Trophoblast cell (in vitro differentiated cells and primary cell): ENCODE measurements at regions not wholly inside any gene's neighbourhood (a gene's known extent, or its start where the extent isn't known, plus 50 kb on each side); places are given as distances from the start of the nearest gene placed in this dataset.

Experiments used
- DNase-seq, 2 donors: peaks; one replicate each; pipeline ENCODE4 v3.0.0-alpha.2; 2016
- H2AFZ ChIP-seq: 2 replicates; pipeline ENCODE4 v1.6.1; 2013; ENCODE audit warnings: low read length, moderate library complexity, mild to moderate bottlenecking; ENCODE audit not compliant: insufficient read depth, poor library complexity
- H2AK5ac ChIP-seq: 2 replicates; pipeline ENCODE4 v1.6.1; 2013; ENCODE audit warnings: mild to moderate bottlenecking, low read length
- H2BK120ac ChIP-seq: 2 replicates; pipeline ENCODE4 v1.6.1; 2013; ENCODE audit warnings: low read length, mild to moderate bottlenecking, moderate library complexity; ENCODE audit not compliant: insufficient read depth, poor library complexity
- H2BK12ac ChIP-seq: 2 replicates; pipeline ENCODE4 v1.6.1; 2013; ENCODE audit warnings: mild to moderate bottlenecking, low read length, moderate library complexity
- H2BK5ac ChIP-seq: 2 replicates; pipeline ENCODE4 v1.6.1; 2013; ENCODE audit warnings: low read length, low read depth, moderate library complexity, mild to moderate bottlenecking; ENCODE audit not compliant: poor library complexity
- H3K14ac ChIP-seq: 2 replicates; pipeline ENCODE4 v1.6.1; 2013; ENCODE audit warnings: mild to moderate bottlenecking, low read length
- H3K18ac ChIP-seq: 2 replicates; pipeline ENCODE4 v1.6.1; 2013; ENCODE audit warnings: mild to moderate bottlenecking, low read length
- H3K23ac ChIP-seq: 2 replicates; pipeline ENCODE4 v1.6.1; 2013; ENCODE audit warnings: low read length
- H3K27ac ChIP-seq: 2 replicates; pipeline ENCODE4 v1.5.1; 2013; ENCODE audit warnings: low read depth, mild to moderate bottlenecking, inconsistent platforms, low read length, moderate library complexity
- H3K27me3 ChIP-seq: 2 replicates; pipeline ENCODE4 v1.6.1; 2013; ENCODE audit warnings: inconsistent platforms, mild to moderate bottlenecking, low read length, moderate library complexity; ENCODE audit not compliant: insufficient read depth
- H3K36me3 ChIP-seq, 2 experiments: 1 replicate in 1 of 2; 2 replicates in 1 of 2; pipeline ENCODE4 v1.6.1; 2013; ENCODE audit warnings: low read length in 2 of 2, mild to moderate bottlenecking in 2 of 2, moderate library complexity in 1 of 2; ENCODE audit not compliant: insufficient read depth in 2 of 2, control insufficient read depth in 1 of 2
- H3K4ac ChIP-seq: 2 replicates; pipeline ENCODE4 v1.6.1; 2013; ENCODE audit warnings: low read depth, mild to moderate bottlenecking, low read length, moderate library complexity
- H3K4me1 ChIP-seq, 2 experiments: 1 replicate in 1 of 2; 2 replicates in 1 of 2; pipeline ENCODE4 v1.6.1; 2013; ENCODE audit warnings: low read length in 2 of 2, mild to moderate bottlenecking in 2 of 2, moderate library complexity in 1 of 2; ENCODE audit not compliant: insufficient read depth in 2 of 2, control insufficient read depth in 1 of 2
- H3K4me2 ChIP-seq: 2 replicates; pipeline ENCODE4 v1.6.1; 2013; ENCODE audit warnings: inconsistent platforms, mild to moderate bottlenecking, low read length, moderate library complexity
- H3K4me3 ChIP-seq: 2 replicates; pipeline ENCODE4 v1.5.1; 2013; ENCODE audit warnings: mild to moderate bottlenecking, low read depth, low read length, inconsistent platforms
- H3K79me1 ChIP-seq: one replicate; pipeline ENCODE4 v1.6.1; 2013; ENCODE audit warnings: low read length
- H3K79me2 ChIP-seq: 2 replicates; pipeline ENCODE4 v1.6.1; 2013; ENCODE audit warnings: low read length, mild to moderate bottlenecking; ENCODE audit not compliant: control insufficient read depth, insufficient read depth, poor library complexity
- H3K9ac ChIP-seq: 2 replicates; pipeline ENCODE4 v1.6.1; 2013; ENCODE audit warnings: mild to moderate bottlenecking, low read length
- H3K9me3 ChIP-seq: 2 replicates; pipeline ENCODE4 v1.6.1; 2013; ENCODE audit warnings: low read depth, mild to moderate bottlenecking, control low read depth, inconsistent platforms, low read length; ENCODE audit not compliant: insufficient read depth
- H4K12ac ChIP-seq: 2 replicates; pipeline ENCODE4 v1.6.1; 2013; ENCODE audit warnings: low read depth, mild to moderate bottlenecking, low read length, moderate library complexity
- H4K8ac ChIP-seq: 2 replicates; pipeline ENCODE4 v1.6.1; 2013; ENCODE audit warnings: low read depth, mild to moderate bottlenecking, low read length, moderate library complexity
- H4K91ac ChIP-seq: one replicate; pipeline ENCODE4 v1.6.1; 2013; ENCODE audit warnings: low read depth, mild to moderate bottlenecking, low read length, moderate library complexity
- WGBS: extraction: QIAGEN DNeasy Blood & Tissue Kit; methylation state at CpG from one replicate; pipeline ENCODE4 v1.1.7; 2013; ENCODE audit warnings: missing lambda C conversion rate; ENCODE audit not compliant: insufficient read length, insufficient coverage; ENCODE audit errors: extremely low coverage; 5-methylcytosine and 5-hydroxymethylcytosine counted together

GRCh38 chr10:6351495-6351894 is 148.8 kb downstream of the PFKFB3 start:
- Histone ChIP-seq H2BK12ac (no peak overlapping the region), H3K4me1 (peaks cover 0 to 2% of the 10 kb centered on the region in 2 experiments), H2BK120ac (no peak overlapping the region), H3K79me1 (no peaks in the 10 kb centered on the region), H2AK5ac (no peak overlapping the region), H3K9ac (no peak overlapping the region), H3K27ac (no peak overlapping the region), H3K27me3 (no peaks in the 10 kb centered on the region), H3K18ac (no peak overlapping the region), H3K79me2 (no peaks in the 10 kb centered on the region), H2AFZ (no peak overlapping the region), H2BK5ac (no peak overlapping the region), H3K14ac (no peak overlapping the region), H3K4me2 (no peak overlapping the region), H3K4me3 (no peak overlapping the region), H3K36me3 (no peaks in the 10 kb centered on the region), H3K23ac (no peak overlapping the region), H3K9me3 (no peaks in the 10 kb centered on the region), H4K91ac (no peak overlapping the region), H4K8ac (no peak overlapping the region), H3K4ac (no peak overlapping the region), H4K12ac (no peak overlapping the region)
- DNase-seq = no peak
- no CpG with 5 or more reads among the region's 2 CpGs for WGBS

DNA sequence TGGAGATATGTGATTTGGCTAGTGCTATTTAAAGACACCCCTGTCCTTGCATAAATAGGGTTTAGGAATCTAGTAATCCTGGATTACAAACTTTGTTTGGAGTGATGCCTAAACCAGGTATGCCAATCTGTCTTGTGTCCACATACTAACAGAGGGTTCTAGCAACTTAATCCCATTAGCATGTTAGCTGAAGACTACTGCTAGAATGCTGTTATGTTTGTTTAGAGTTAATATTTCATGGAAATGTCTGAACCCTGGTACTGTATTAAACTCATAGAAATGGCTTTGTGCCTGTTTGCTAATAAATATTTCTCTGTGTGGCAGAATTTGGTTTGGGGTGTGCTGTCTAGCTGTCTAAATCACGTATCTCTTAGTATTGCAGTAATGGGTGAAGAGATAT is 150.8 kb downstream of the PFKFB3 start:
- Histone ChIP-seq H3K79me1 (no peaks in the 10 kb centered on the region), H3K18ac (no peak overlapping the region), H4K8ac (no peak overlapping the region), H4K91ac (no peak overlapping the region), H2BK12ac (no peak overlapping the region), H3K9ac (no peak overlapping the region), H3K36me3 (no peaks in the 10 kb centered on the region), H2AK5ac (no peak overlapping the region), H3K23ac (no peak overlapping the region), H2BK120ac (no peak overlapping the region), H3K9me3 (no peaks in the 10 kb centered on the region), H3K4me1 (no peaks in the 10 kb centered on the region), H2AFZ (no peak overlapping the region), H3K4me3 (no peak overlapping the region), H3K27me3 (no peaks in the 10 kb centered on the region), H3K14ac (no peak overlapping the region), H3K4ac (no peak overlapping the region), H3K79me2 (no peaks in the 10 kb centered on the region), H3K27ac (no peak overlapping the region), H3K4me2 (no peak overlapping the region), H4K12ac (no peak overlapping the region), H2BK5ac (no peak overlapping the region)
- no peak for DNase-seq
- no CpG with 5 or more reads among the region's 1 CpG for WGBS

DNA sequence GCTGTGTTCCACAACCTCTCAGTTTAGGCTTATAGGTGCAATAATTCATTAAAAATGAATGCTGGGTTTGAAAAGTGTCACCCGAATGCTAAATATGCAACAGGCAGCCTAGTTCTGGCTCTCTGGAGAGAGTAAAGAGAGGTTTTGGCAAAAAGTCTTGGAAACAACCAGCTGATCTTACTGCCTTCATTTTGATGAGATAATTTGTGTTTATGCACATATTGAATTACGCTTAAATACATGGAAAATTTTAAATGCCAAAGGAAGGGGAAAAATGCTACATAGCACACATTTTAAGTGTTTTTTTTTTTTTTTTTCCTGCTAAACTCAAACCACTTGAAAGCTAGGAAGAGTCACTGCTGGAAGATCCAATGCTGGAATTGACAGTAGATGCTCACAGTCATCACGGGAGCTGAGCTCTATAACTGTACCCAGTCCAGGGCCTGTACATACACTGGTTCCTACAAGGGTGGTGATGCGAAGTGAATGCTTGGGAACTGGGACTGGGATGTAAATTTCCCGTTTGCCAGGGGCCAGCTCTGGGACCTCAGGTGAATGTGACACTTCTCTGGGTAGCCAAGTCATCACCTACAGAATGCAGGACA is 151.5 kb downstream of the PFKFB3 start:
- no peak overlapping the region for H3K14ac ChIP-seq
- no peaks in the 10 kb centered on the region for H3K79me2 ChIP-seq
- no peaks in the 10 kb centered on the region for H3K4me1 ChIP-seq
- H3K79me1 ChIP-seq = no peaks in the 10 kb centered on the region
- H3K27me3 ChIP-seq = no peaks in the 10 kb centered on the region
- no peaks in the 10 kb centered on the region for H3K36me3 ChIP-seq
- no peak overlapping the region for H2AFZ ChIP-seq
- H3K4me3 ChIP-seq = no peak overlapping the region
- no peak overlapping the region for H3K18ac ChIP-seq
- no peak overlapping the region for H2BK5ac ChIP-seq
- no peak overlapping the region for H2BK12ac ChIP-seq
- H3K4ac ChIP-seq = no peak overlapping the region
- H2AK5ac ChIP-seq = no peak overlapping the region
- no peak overlapping the region for H3K4me2 ChIP-seq
- H3K23ac ChIP-seq = no peak overlapping the region
- no peak overlapping the region for H4K12ac ChIP-seq
- no peak overlapping the region for H2BK120ac ChIP-seq
- H3K9ac ChIP-seq = no peak overlapping the region
- H4K91ac ChIP-seq = no peak overlapping the region
- DNase-seq = no peak
- no peak overlapping the region for H3K27ac ChIP-seq
- WGBS = no CpG with 5 or more reads among the region's 5 CpGs
- H3K9me3 ChIP-seq = no peaks in the 10 kb centered on the region
- no peak overlapping the region for H4K8ac ChIP-seq

GRCh38 chr10:6356280-6356793 is 153.6 kb downstream of the PFKFB3 start:
- Histone ChIP-seq H4K91ac (no peak overlapping the region), H3K27ac (no peak overlapping the region), H3K4me3 (no peak overlapping the region), H2BK5ac (no peak overlapping the region), H2AK5ac (no peak overlapping the region), H4K12ac (no peak overlapping the region), H3K9ac (no peak overlapping the region), H3K79me1 (no peaks in the 10 kb centered on the region), H3K79me2 (no peaks in the 10 kb centered on the region), H3K23ac (no peak overlapping the region), H3K18ac (no peak overlapping the region), H3K4me2 (no peak overlapping the region), H2BK120ac (no peak overlapping the region), H2AFZ (no peak overlapping the region), H2BK12ac (no peak overlapping the region), H3K36me3 (peaks cover 0 to under 1% of the 10 kb centered on the region in 2 experiments), H3K4me1 (no peaks in the 10 kb centered on the region), H3K9me3 (no peaks in the 10 kb centered on the region), H3K4ac (no peak overlapping the region), H3K14ac (no peak overlapping the region), H4K8ac (no peak overlapping the region), H3K27me3 (no peaks in the 10 kb centered on the region)
- DNase-seq = no peak
- no CpG with 5 or more reads among the region's 1 CpG for WGBS
